ENCODE measurements at regions not wholly inside any gene's neighbourhood (a gene's known extent, or its start where the extent isn't known, plus 50 kb on each side); places are given as distances from the start of the nearest gene placed in this dataset.

DNA sequence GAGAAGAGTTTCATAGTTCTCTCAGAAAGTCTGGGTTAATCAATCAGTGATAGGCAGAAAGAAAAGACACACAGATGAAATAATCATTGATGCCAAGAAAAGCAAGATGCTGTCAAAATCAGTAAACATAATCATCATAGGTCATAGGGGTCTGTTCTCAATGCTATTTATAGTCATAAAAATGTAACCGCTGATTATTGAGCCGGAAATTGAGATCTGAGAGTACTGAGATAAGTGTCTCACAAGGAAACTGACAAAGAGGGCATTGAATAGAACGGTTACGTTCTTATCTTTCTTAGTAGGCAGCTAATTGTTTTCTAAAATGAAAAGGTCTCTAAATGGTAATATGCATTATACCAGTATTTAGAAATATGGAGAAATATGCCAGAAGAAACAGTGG lies 1686.1 kb upstream of the AGA start:
- TF ChIP-seq CTCF (IDR thresholded peaks at IDR 0.05; ENCODE audit: low read length), result no peak
- no peak for TF ChIP-seq EZH2 (optimal IDR thresholded peaks at IDR 0.05; ENCODE audit: low read depth, low read length)

Data from MM.1S (cell line).